Stimulated activated memory B cell treated with anti-CD40 and anti-IgM and Interleukin-4, amounts not matched to agents 10 μg/mL and 1 μg/mL and 100 μg/mL, for 72 hours (primary cell): ENCODE measurements at regions not wholly inside any gene's neighbourhood (a gene's known extent, or its start where the extent isn't known, plus 50 kb on each side); places are given as distances from the start of the nearest gene placed in this dataset.
"Not testable (repeated sequence)": the region's sequence is repeated elsewhere in the genome, so short reads cannot be mapped to it uniquely, and the experiment has no call there.

Experiments used
- ATAC-seq: fragments of 150-1000 bp; cut with Tn5 transposase; 2 replicates; pipeline ENCODE4 v1.10.0; 2021
- H3K27ac Mint-ChIP-seq: one replicate; pipeline ENCODE4 v1.8.0; 2022; ENCODE audit warnings: mild to moderate bottlenecking, mixed read lengths
- H3K27me3 Mint-ChIP-seq: one replicate; pipeline ENCODE4 v1.8.0; 2022; ENCODE audit warnings: mixed read lengths
- H3K36me3 Mint-ChIP-seq: one replicate; pipeline ENCODE4 v1.8.0; 2022; ENCODE audit warnings: mixed read lengths
- H3K4me1 Mint-ChIP-seq: one replicate; pipeline ENCODE4 v1.8.0; 2022; ENCODE audit warnings: mixed read lengths
- H3K4me3 Mint-ChIP-seq: one replicate; pipeline ENCODE4 v1.8.0; 2022; ENCODE audit warnings: mild to moderate bottlenecking, moderate library complexity, mixed read lengths
- H3K9me3 Mint-ChIP-seq: one replicate; pipeline ENCODE4 v1.8.0; 2022; ENCODE audit warnings: mixed read lengths

DNA sequence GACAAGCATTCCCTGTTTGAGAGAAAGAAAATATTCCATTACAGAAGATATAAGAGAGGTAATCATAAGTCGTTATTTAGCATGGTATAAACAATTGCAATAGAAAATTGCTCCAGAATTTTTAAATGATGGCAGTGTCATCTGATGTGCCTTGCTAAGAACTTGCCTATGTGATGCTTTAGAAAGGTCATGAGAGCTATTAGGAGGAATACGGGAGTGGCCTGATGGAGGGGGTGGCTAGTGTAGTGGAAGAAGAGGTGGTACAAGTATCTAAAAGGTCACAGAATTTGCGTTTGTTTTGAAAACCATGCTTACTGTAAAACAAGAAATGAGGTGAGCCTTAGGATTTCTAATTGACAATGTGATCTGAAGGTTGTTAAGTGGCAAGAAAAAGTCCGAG, 550.0 kb downstream of the TMX3 start:
- Mint-ChIP-seq H3K9me3 (peaks cover 13% of the 10 kb centered on the region), H3K36me3 (no peaks in the 10 kb centered on the region), H3K4me1 (no peaks in the 10 kb centered on the region), H3K27ac (no peak overlapping the region), H3K27me3 (no peaks in the 10 kb centered on the region), H3K4me3 (no peak overlapping the region)
- ATAC-seq, result no peak

DNA sequence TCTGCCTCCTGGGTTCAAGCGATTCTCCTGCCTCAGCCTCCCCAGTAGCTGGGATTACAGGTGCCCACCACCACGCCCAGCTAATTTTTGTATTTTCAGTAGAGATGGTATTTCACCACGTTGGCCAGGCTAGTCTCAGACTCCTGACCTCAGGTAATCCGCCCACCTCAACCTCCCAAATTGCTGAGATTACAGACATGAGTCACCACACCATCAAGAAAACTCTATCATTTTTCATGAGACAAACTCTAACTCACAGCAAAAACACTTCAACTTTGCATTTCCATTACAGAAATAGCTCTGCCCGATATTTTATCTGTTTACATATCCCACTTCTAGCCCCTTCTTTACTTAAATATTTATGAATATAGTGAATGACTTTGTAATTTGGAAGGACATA, 561.1 kb downstream of the TMX3 start:
- not testable (repeated sequence) for H3K27me3 Mint-ChIP-seq, H3K36me3 Mint-ChIP-seq, H3K27ac Mint-ChIP-seq, H3K4me3 Mint-ChIP-seq, H3K9me3 Mint-ChIP-seq, H3K4me1 Mint-ChIP-seq, ATAC-seq

- ATAC-seq, result peak; percentile 16
- no peaks in the 10 kb centered on the region for H3K27me3 Mint-ChIP-seq
- no peaks in the 10 kb centered on the region for H3K36me3 Mint-ChIP-seq
- H3K4me3 Mint-ChIP-seq, result no peak overlapping the region
- H3K4me1 Mint-ChIP-seq, result no peaks in the 10 kb centered on the region
- H3K27ac Mint-ChIP-seq, result no peak overlapping the region
- H3K9me3 Mint-ChIP-seq, result peaks cover 3% of the 10 kb centered on the region
These were observed 562.1 kb downstream of the TMX3 start for GRCh38 chr18:68152770-68153169.

GRCh38 chr18:68150961-68151360, 563.9 kb downstream of the TMX3 start:
- peaks cover 3% of the 10 kb centered on the region for H3K9me3 Mint-ChIP-seq
- H3K36me3 Mint-ChIP-seq, result no peaks in the 10 kb centered on the region
- no peak overlapping the region for H3K27ac Mint-ChIP-seq
- ATAC-seq, result no peak
- no peak overlapping the region for H3K4me3 Mint-ChIP-seq
- H3K4me1 Mint-ChIP-seq, result no peaks in the 10 kb centered on the region
- no peaks in the 10 kb centered on the region for H3K27me3 Mint-ChIP-seq

GRCh38 chr18:68148863-68149262, 566.0 kb downstream of the TMX3 start:
- H3K9me3 Mint-ChIP-seq, result peaks cover 3% of the 10 kb centered on the region
- H3K27me3 Mint-ChIP-seq, result no peaks in the 10 kb centered on the region
- no peak overlapping the region for H3K4me3 Mint-ChIP-seq
- H3K4me1 Mint-ChIP-seq, result no peaks in the 10 kb centered on the region
- no peak for ATAC-seq
- H3K27ac Mint-ChIP-seq, result no peak overlapping the region
- H3K36me3 Mint-ChIP-seq, result no peaks in the 10 kb centered on the region

DNA sequence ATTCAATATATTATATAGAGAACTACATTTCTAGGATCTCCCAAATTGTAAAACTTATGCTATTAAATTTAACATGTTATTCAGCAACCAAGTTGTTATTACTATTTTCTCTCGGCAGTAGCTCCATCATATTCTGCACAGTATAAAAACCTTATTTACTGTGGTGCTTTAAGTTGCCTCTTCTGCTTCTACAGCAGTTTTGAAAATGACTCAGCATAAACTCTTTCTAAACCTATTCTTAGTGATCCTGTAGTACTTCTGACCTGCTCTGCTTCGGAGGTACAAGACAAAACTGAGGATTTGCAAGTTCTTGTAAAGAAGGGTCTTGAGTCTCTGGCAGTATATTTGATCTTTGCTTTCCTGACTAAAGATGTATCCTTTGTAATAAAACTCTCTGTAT, 567.2 kb downstream of the TMX3 start:
- Mint-ChIP-seq H3K27me3 (no peaks in the 10 kb centered on the region), H3K36me3 (no peaks in the 10 kb centered on the region), H3K4me3 (no peak overlapping the region)

DNA sequence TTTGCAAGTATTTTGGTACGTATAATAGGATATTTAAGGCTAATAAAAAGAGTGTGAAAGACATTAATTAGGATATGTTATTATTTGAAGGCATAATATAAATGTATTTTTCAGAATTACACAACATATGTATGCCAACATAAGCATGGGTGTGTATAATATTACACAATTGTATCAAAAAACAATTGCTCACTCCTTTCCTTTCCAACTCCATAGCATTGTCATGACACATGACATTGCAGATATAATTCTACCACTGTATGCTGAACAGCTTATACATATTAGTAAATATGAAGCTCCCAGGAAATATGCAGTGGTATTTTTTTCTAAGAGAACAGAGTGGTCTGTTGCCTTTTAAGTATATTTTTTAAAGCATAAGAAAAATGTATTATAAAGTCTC, 593.1 kb downstream of the TMX3 start:
- no peak for ATAC-seq
- Mint-ChIP-seq H3K27ac (no peak overlapping the region), H3K36me3 (no peaks in the 10 kb centered on the region), H3K9me3 (no peaks in the 10 kb centered on the region), H3K4me1 (no peaks in the 10 kb centered on the region), H3K27me3 (no peaks in the 10 kb centered on the region), H3K4me3 (no peak overlapping the region)

More for the DNA sequence above, 567.2 kb downstream of the TMX3 start:
- ATAC-seq, result no peak
- Mint-ChIP-seq H3K9me3 (peaks cover 3% of the 10 kb centered on the region), H3K4me1 (no peaks in the 10 kb centered on the region), H3K27ac (no peak overlapping the region)

DNA sequence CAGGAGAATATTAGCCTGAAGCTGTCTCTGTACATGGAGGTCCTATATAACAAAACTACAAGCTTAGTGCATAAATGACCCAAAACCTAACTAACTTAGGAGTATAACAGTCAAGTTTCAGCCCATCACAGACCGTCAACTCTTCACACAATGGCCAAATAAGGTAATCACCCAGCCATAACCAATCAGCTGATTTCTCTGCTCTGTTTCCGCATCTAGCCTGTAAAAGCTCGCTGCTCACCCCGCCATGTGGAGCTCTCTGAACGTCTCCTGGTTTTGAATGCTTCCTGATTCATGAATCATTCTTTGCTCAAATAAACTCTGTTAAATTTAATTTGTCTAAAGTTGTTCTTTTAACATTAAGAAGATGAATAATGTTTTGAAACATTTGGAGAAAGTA, 593.6 kb downstream of the TMX3 start:
- ATAC-seq, result no peak
- Mint-ChIP-seq H3K9me3 (no peaks in the 10 kb centered on the region), H3K36me3 (no peaks in the 10 kb centered on the region), H3K4me1 (no peaks in the 10 kb centered on the region), H3K4me3 (no peak overlapping the region), H3K27ac (no peak overlapping the region), H3K27me3 (no peaks in the 10 kb centered on the region)

DNA sequence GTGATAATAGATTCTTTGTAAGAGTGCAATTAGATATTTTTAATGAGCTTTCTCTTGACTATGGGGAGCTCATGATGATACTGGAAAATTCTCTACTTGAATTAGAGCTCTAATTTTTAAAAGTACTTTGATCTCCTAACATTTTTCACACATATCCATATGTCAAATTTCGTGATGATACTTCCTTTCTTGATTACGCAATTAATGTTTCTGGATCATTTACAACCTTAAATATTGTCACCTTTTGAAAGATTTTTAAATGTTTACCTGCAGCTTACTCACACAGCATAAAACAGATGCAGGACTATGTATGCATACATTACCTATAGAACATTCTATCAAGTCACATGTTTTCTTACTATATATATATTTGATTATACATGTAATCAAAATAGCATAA, 598.5 kb upstream of the DSEL start:
- Mint-ChIP-seq H3K9me3 (no peaks in the 10 kb centered on the region), H3K27me3 (no peaks in the 10 kb centered on the region), H3K36me3 (no peaks in the 10 kb centered on the region), H3K27ac (no peak overlapping the region), H3K4me1 (no peaks in the 10 kb centered on the region), H3K4me3 (no peak overlapping the region)
- no peak for ATAC-seq

- no peak overlapping the region for H3K4me3 Mint-ChIP-seq
- no peak for ATAC-seq
- H3K27me3 Mint-ChIP-seq, result no peaks in the 10 kb centered on the region
- H3K36me3 Mint-ChIP-seq, result no peaks in the 10 kb centered on the region
- no peak overlapping the region for H3K27ac Mint-ChIP-seq
- H3K9me3 Mint-ChIP-seq, result peaks cover 5% of the 10 kb centered on the region
- no peaks in the 10 kb centered on the region for H3K4me1 Mint-ChIP-seq
These were observed 587.5 kb upstream of the DSEL start for GRCh38 chr18:68104036-68104435.

- Mint-ChIP-seq H3K4me1 (no peaks in the 10 kb centered on the region), H3K27me3 (no peaks in the 10 kb centered on the region), H3K4me3 (no peak overlapping the region), H3K27ac (no peak overlapping the region), H3K36me3 (no peaks in the 10 kb centered on the region), H3K9me3 (peaks cover 5% of the 10 kb centered on the region)
- ATAC-seq, result no peak
These were observed 587.0 kb upstream of the DSEL start for GRCh38 chr18:68103561-68103960.

GRCh38 chr18:68102117-68102516, 585.6 kb upstream of the DSEL start:
- Mint-ChIP-seq H3K4me3 (no peak overlapping the region), H3K9me3 (peaks cover 5% of the 10 kb centered on the region), H3K4me1 (no peaks in the 10 kb centered on the region), H3K36me3 (no peaks in the 10 kb centered on the region), H3K27me3 (no peaks in the 10 kb centered on the region), H3K27ac (no peak overlapping the region)
- ATAC-seq, result no peak

- no peak overlapping the region for H3K27ac Mint-ChIP-seq
- H3K36me3 Mint-ChIP-seq, result no peaks in the 10 kb centered on the region
- no peaks in the 10 kb centered on the region for H3K27me3 Mint-ChIP-seq
- H3K4me1 Mint-ChIP-seq, result no peaks in the 10 kb centered on the region
- no peak for ATAC-seq
- H3K9me3 Mint-ChIP-seq, result peaks cover 3% of the 10 kb centered on the region
- H3K4me3 Mint-ChIP-seq, result no peak overlapping the region
These were observed 582.1 kb upstream of the DSEL start for GRCh38 chr18:68098655-68099054.

- Mint-ChIP-seq H3K27ac (no peak overlapping the region), H3K4me1 (no peaks in the 10 kb centered on the region), H3K4me3 (no peak overlapping the region), H3K27me3 (no peaks in the 10 kb centered on the region), H3K36me3 (no peaks in the 10 kb centered on the region), H3K9me3 (no peaks in the 10 kb centered on the region)
- ATAC-seq, result no peak
These were observed 570.0 kb upstream of the DSEL start for GRCh38 chr18:68086481-68086880.

GRCh38 chr18:68085251-68085650, 568.7 kb upstream of the DSEL start:
- no peaks in the 10 kb centered on the region for H3K4me1 Mint-ChIP-seq
- no peaks in the 10 kb centered on the region for H3K36me3 Mint-ChIP-seq
- no peaks in the 10 kb centered on the region for H3K9me3 Mint-ChIP-seq
- no peaks in the 10 kb centered on the region for H3K27me3 Mint-ChIP-seq
- ATAC-seq, result no peak
- no peak overlapping the region for H3K4me3 Mint-ChIP-seq
- H3K27ac Mint-ChIP-seq, result no peak overlapping the region

DNA sequence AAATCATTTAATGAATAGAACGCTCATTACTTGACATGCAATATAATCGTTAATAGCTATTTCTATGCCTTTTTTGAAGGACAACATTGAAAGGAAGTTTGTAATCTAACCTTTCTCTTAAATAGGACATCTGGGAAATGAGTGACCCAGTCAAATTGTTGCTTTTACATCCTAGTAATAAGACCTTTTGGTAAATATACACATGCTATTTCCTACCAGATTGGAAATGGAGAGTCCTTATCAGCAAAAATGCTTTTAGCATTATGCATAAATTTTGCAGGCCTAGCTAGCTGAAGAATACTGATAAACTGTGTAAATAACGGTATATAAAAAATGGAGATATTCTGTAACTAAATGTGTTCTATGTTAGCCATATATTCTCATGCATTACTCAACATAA, 567.3 kb upstream of the DSEL start:
- Mint-ChIP-seq H3K4me1 (no peaks in the 10 kb centered on the region), H3K27me3 (no peaks in the 10 kb centered on the region), H3K9me3 (peaks cover under 1% of the 10 kb centered on the region), H3K4me3 (no peak overlapping the region), H3K27ac (no peak overlapping the region), H3K36me3 (no peaks in the 10 kb centered on the region)
- ATAC-seq, result no peak

DNA sequence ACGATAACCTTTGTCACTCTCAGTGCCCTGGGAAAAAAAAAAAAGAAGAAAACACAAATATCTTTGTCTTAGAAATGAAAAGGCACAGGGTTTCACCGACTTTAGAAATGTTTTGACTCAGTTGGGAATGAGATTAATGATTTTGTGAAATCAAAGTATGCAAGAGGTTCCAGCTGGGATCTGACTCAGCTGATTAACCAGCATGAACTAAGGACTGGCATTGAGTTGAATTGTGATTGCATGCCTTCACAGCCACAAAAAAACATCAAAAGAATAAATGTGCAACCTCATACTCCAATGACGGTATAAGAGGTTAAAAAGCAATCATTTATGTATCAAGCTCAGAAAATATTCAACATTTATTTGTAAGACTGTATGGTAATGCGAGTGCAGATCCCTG, 566.6 kb upstream of the DSEL start:
- H3K4me3 Mint-ChIP-seq, result no peak overlapping the region
- ATAC-seq, result no peak
- no peaks in the 10 kb centered on the region for H3K27me3 Mint-ChIP-seq
- H3K27ac Mint-ChIP-seq, result no peak overlapping the region
- H3K36me3 Mint-ChIP-seq, result no peaks in the 10 kb centered on the region
- peaks cover 3% of the 10 kb centered on the region for H3K9me3 Mint-ChIP-seq
- no peaks in the 10 kb centered on the region for H3K4me1 Mint-ChIP-seq
